ENCODE measurements at regions not wholly inside any gene's neighbourhood (a gene's known extent, or its start where the extent isn't known, plus 50 kb on each side); places are given as distances from the start of the nearest gene placed in this dataset.

- TF ChIP-seq YY1 (IDR thresholded peaks at IDR 0.05; ENCODE audit: insufficient read depth, insufficient read length) = no peak
- TF ChIP-seq ZNF274 (IDR thresholded peaks at IDR 0.05; ENCODE audit: low read depth, low read length) = no peak
- TF ChIP-seq SUZ12 (IDR thresholded peaks at IDR 0.05; ENCODE audit: extremely low read depth, insufficient read depth, insufficient read length) = no peak
These were observed 142.3 kb upstream of the ITGA6 start for GRCh38 chr2:172285010-172285621.

Data from NT2/D1 (cell line).